Hippocampal formation (tissue), 2 donors: ENCODE measurements at regions not wholly inside any gene's neighbourhood (a gene's known extent, or its start where the extent isn't known, plus 50 kb on each side); places are given as distances from the start of the nearest gene placed in this dataset.
A peak's percentile ranks its signal among the peaks of the same experiment; 100 is the strongest.

Experiments used
- DNase-seq, 2 donors: peaks; one replicate each; lab custom pipeline; 2025; lab: John Stamatoyannopoulos, UW

- no peak for DNase-seq
These were observed 178.7 kb upstream of the PODXL start for GRCh38 chr7:131735101-131735500.

GRCh38 chr7:131733604-131734003, 177.2 kb upstream of the PODXL start:
- no peak for DNase-seq

- DNase-seq, result no peak
These were observed 170.8 kb upstream of the PODXL start for GRCh38 chr7:131727189-131727588.

- no peak for DNase-seq
These were observed 170.3 kb upstream of the PODXL start for GRCh38 chr7:131726686-131727085.

- no peak for DNase-seq
These were observed 169.6 kb upstream of the PODXL start for GRCh38 chr7:131726031-131726430.

- no peak for DNase-seq
These were observed 168.4 kb upstream of the PODXL start for GRCh38 chr7:131724776-131725345.

GRCh38 chr7:131723926-131724325, 167.5 kb upstream of the PODXL start:
- no peak for DNase-seq

- no peak for DNase-seq
These were observed 165.9 kb upstream of the PODXL start for GRCh38 chr7:131722371-131722770.

- no peak for DNase-seq
These were observed 165.2 kb upstream of the PODXL start for GRCh38 chr7:131721660-131722059.

GRCh38 chr7:131720703-131721102, 164.3 kb upstream of the PODXL start:
- DNase-seq, result no peak

- DNase-seq, result no peak
These were observed 160.8 kb upstream of the PODXL start for GRCh38 chr7:131717181-131717580.

GRCh38 chr7:131699323-131699722, 142.9 kb upstream of the PODXL start:
- DNase-seq, result no peak

- peak; percentile 22 to 30 for DNase-seq
These were observed 135.9 kb upstream of the PODXL start for GRCh38 chr7:131692131-131692960.

GRCh38 chr7:131691454-131692130, 135.2 kb upstream of the PODXL start:
- no peak for DNase-seq

- DNase-seq, result no peak
These were observed 134.0 kb upstream of the PODXL start for GRCh38 chr7:131690441-131690840.

GRCh38 chr7:131689662-131690234, 133.3 kb upstream of the PODXL start:
- DNase-seq, result no peak

GRCh38 chr7:131688738-131689661, 132.6 kb upstream of the PODXL start:
- peak; percentile 9 to 41 for DNase-seq

GRCh38 chr7:131687296-131687695, 130.9 kb upstream of the PODXL start:
- no peak for DNase-seq

GRCh38 chr7:131686833-131687232, 130.4 kb upstream of the PODXL start:
- DNase-seq, result no peak

- DNase-seq, result no peak
These were observed 127.2 kb upstream of the PODXL start for GRCh38 chr7:131683536-131684125.

GRCh38 chr7:131681961-131682360, 125.5 kb upstream of the PODXL start:
- no peak for DNase-seq
